ENCODE measurements at regions not wholly inside any gene's neighbourhood (a gene's known extent, or its start where the extent isn't known, plus 50 kb on each side); places are given as distances from the start of the nearest gene placed in this dataset.

DNA sequence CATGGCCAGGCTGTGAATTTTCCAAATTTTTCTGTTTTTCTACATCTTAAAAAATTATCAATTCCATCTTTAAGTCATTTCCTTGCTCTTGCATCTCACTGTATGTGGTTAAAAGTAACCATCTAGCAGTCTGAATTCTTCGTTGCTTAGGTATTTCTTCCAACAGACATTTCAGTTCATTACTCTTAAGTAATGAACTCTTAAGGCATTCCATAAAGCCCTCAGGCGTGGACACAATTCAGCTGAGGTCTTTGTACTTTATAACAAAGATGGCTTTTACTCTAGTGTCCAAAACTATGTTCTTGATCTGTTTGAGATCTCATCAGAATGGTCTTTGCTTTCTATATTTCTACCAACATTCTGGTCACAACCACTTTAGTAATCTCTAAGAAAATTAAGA is 253.9 kb upstream of the GCFC2 start:
- TF ChIP-seq, protein P1, sequence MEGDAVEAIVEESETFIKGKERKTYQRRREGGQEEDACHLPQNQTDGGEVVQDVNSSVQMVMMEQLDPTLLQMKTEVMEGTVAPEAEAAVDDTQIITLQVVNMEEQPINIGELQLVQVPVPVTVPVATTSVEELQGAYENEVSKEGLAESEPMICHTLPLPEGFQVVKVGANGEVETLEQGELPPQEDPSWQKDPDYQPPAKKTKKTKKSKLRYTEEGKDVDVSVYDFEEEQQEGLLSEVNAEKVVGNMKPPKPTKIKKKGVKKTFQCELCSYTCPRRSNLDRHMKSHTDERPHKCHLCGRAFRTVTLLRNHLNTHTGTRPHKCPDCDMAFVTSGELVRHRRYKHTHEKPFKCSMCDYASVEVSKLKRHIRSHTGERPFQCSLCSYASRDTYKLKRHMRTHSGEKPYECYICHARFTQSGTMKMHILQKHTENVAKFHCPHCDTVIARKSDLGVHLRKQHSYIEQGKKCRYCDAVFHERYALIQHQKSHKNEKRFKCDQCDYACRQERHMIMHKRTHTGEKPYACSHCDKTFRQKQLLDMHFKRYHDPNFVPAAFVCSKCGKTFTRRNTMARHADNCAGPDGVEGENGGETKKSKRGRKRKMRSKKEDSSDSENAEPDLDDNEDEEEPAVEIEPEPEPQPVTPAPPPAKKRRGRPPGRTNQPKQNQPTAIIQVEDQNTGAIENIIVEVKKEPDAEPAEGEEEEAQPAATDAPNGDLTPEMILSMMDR (IDR thresholded peaks at IDR 0.05 in 4 of 5, conservative IDR thresholded peaks at IDR 0.05 in 1 of 5), result no peak
- TF ChIP-seq POLR2A (IDR thresholded peaks at IDR 0.05), result no peak
